Smooth muscle cell (in vitro differentiated cells): ENCODE measurements at regions not wholly inside any gene's neighbourhood (a gene's known extent, or its start where the extent isn't known, plus 50 kb on each side); places are given as distances from the start of the nearest gene placed in this dataset.

Source experiments
- DNase-seq: peaks from one replicate; lab custom pipeline; 2025; ENCODE audit not compliant: unreplicated experiment; lab: John Stamatoyannopoulos, UW
- H2AFZ ChIP-seq: fragments of 200-600 bp; sonication (generic); 2 replicates; pipeline ENCODE4 v1.6.0; 2016; ENCODE audit warnings: antibody characterized with exemption, low read depth, mild to moderate bottlenecking
- H3F3A ChIP-seq: fragments of 200-600 bp; sonication (generic); 2 replicates; pipeline ENCODE4 v1.6.0; 2017; ENCODE audit warnings: antibody characterized with exemption, low read depth
- H3K27ac ChIP-seq: fragments of 200-600 bp; sonication (generic); 2 replicates; pipeline ENCODE4 v1.5.1; 2016; ENCODE audit warnings: low read depth, mild to moderate bottlenecking
- H3K27me3 ChIP-seq: fragments of 200-600 bp; sonication (generic); 2 replicates; pipeline ENCODE4 v1.6.1; 2016; ENCODE audit warnings: low read depth, mild to moderate bottlenecking
- H3K36me3 ChIP-seq: fragments of 200-600 bp; sonication (generic); 2 replicates; pipeline ENCODE4 v1.5.1; 2016; ENCODE audit warnings: low read depth
- H3K4me1 ChIP-seq: fragments of 200-600 bp; sonication (generic); 2 replicates; pipeline ENCODE4 v1.5.1; 2016; ENCODE audit warnings: low read depth
- H3K4me2 ChIP-seq: fragments of 200-600 bp; sonication (generic); 2 replicates; pipeline ENCODE4 v1.6.0; 2016; ENCODE audit warnings: mild to moderate bottlenecking
- H3K4me3 ChIP-seq: fragments of 200-600 bp; sonication (generic); 2 replicates; pipeline ENCODE4 v1.5.1; 2016; ENCODE audit warnings: mild to moderate bottlenecking
- H3K79me2 ChIP-seq: fragments of 200-600 bp; sonication (generic); 2 replicates; pipeline ENCODE4 v1.6.0; 2016; ENCODE audit warnings: low read depth, mild to moderate bottlenecking
- H3K9ac ChIP-seq: fragments of 200-600 bp; sonication (generic); 2 replicates; pipeline ENCODE4 v1.6.0; 2016; ENCODE audit warnings: low read depth
- H3K9me3 ChIP-seq: fragments of 200-600 bp; sonication (generic); replicated peaks from 2 replicates; pipeline ENCODE4 v1.5.1; 2016; ENCODE audit warnings: low read depth
- H4K20me1 ChIP-seq: fragments of 200-600 bp; sonication (generic); 2 replicates; pipeline ENCODE4 v1.6.0; 2016; ENCODE audit warnings: low read depth
- CTCF ChIP-seq: fragments of 200-600 bp; sonication (generic); IDR thresholded peaks from 2 replicates; pipeline ENCODE4 v1.5.1; 2017; ENCODE audit warnings: borderline replicate concordance, mild to moderate bottlenecking, antibody characterized with exemption; ENCODE audit not compliant: insufficient read depth, poor library complexity, severe bottlenecking
- WGBS: methylation state at CpG from one replicate; pipeline ENCODE4 v1.1.7; 2016; ENCODE audit warnings: low lambda C conversion rate; 5-methylcytosine and 5-hydroxymethylcytosine counted together

GRCh38 chr10:108230478-108231170 lies 1066.1 kb upstream of the SORCS1 start:
- Histone ChIP-seq H4K20me1 (no peaks in the 10 kb centered on the region), H3K4me1 (peaks cover 5% of the 10 kb centered on the region), H3K9me3 (no peaks in the 10 kb centered on the region), H3K27me3 (no peaks in the 10 kb centered on the region), H3F3A (no peaks in the 10 kb centered on the region), H3K4me2 (peak overlapping the region; percentile 3), H3K27ac (no peak overlapping the region), H2AFZ (no peak overlapping the region), H3K79me2 (no peaks in the 10 kb centered on the region), H3K36me3 (no peaks in the 10 kb centered on the region), H3K4me3 (no peak overlapping the region), H3K9ac (no peak overlapping the region)
- TF ChIP-seq CTCF, result no peak
- DNase-seq, result no peak
- 49% methylated on average over 5 of the region's 5 CpGs for WGBS

GRCh38 chr10:108208732-108209131 lies 1044.2 kb upstream of the SORCS1 start:
- Histone ChIP-seq H3K4me1 (no peaks in the 10 kb centered on the region), H2AFZ (no peak overlapping the region), H3F3A (no peaks in the 10 kb centered on the region), H3K27me3 (no peaks in the 10 kb centered on the region), H3K36me3 (no peaks in the 10 kb centered on the region), H4K20me1 (no peaks in the 10 kb centered on the region), H3K27ac (no peak overlapping the region), H3K79me2 (no peaks in the 10 kb centered on the region), H3K9me3 (no peaks in the 10 kb centered on the region), H3K4me3 (no peak overlapping the region), H3K9ac (no peak overlapping the region), H3K4me2 (no peak overlapping the region)
- no peak for DNase-seq
- no peak for TF ChIP-seq CTCF
- 86% methylated on average over 2 of the region's 2 CpGs for WGBS

GRCh38 chr10:108208038-108208437 lies 1043.5 kb upstream of the SORCS1 start:
- Histone ChIP-seq H3K27ac (no peak overlapping the region), H4K20me1 (no peaks in the 10 kb centered on the region), H3K9ac (no peak overlapping the region), H3K4me2 (no peak overlapping the region), H3K79me2 (no peaks in the 10 kb centered on the region), H3F3A (no peaks in the 10 kb centered on the region), H3K27me3 (no peaks in the 10 kb centered on the region), H3K4me3 (no peak overlapping the region), H3K9me3 (no peaks in the 10 kb centered on the region), H2AFZ (no peak overlapping the region), H3K4me1 (no peaks in the 10 kb centered on the region), H3K36me3 (no peaks in the 10 kb centered on the region)
- WGBS, result 75% methylated on average over 3 of the region's 3 CpGs
- DNase-seq, result no peak
- TF ChIP-seq CTCF, result no peak

GRCh38 chr10:108204528-108205305 lies 1040.2 kb upstream of the SORCS1 start:
- H3K36me3 ChIP-seq, result no peaks in the 10 kb centered on the region
- no peak overlapping the region for H3K4me2 ChIP-seq
- no peaks in the 10 kb centered on the region for H3K79me2 ChIP-seq
- peak; percentile 84 for TF ChIP-seq CTCF
- no peak overlapping the region for H2AFZ ChIP-seq
- H3K27me3 ChIP-seq, result no peaks in the 10 kb centered on the region
- no peaks in the 10 kb centered on the region for H4K20me1 ChIP-seq
- no peaks in the 10 kb centered on the region for H3K9me3 ChIP-seq
- 60% methylated on average over 8 of the region's 8 CpGs for WGBS
- H3K4me1 ChIP-seq, result no peaks in the 10 kb centered on the region
- DNase-seq, result no peak
- H3F3A ChIP-seq, result no peaks in the 10 kb centered on the region
- H3K4me3 ChIP-seq, result no peak overlapping the region
- H3K27ac ChIP-seq, result no peak overlapping the region
- no peak overlapping the region for H3K9ac ChIP-seq
